ENCODE measurements at regions not wholly inside any gene's neighbourhood (a gene's known extent, or its start where the extent isn't known, plus 50 kb on each side); places are given as distances from the start of the nearest gene placed in this dataset.

DNA sequence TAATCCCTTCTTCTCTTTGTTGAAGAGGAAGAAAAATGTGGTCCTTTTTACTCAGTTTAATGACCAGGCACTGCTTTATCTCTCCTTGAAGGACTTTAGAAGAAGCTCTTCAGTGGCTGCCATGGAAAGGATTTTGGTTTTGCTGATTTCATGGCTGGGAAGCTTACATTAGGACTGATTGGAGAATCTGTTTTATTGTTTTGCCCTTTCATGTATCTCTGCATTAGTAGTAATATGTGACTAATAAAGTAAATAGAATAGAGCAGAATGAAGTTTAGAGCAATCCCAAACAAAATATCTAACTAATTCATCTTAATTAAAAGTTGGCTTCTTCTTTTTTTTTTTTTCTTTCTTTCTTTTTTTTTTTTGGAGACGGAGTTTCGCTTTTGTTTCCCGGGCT is 502.9 kb downstream of the HAO1 start:
- FAIRE-seq = no peak
- ChIA-PET POLR2A (no interaction called here), CTCF (ENCODE audit: low intra/inter-chr PET ratio, low total read pairs) (no interaction called here)
- Histone ChIP-seq H3K4me1 (ENCODE audit: insufficient read depth, low read length) (no peaks in the 10 kb centered on the region), H4K20me1 (ENCODE audit: insufficient read depth, low read length) (no peaks in the 10 kb centered on the region), H3K9me3 (ENCODE audit: low read length) (no peaks in the 10 kb centered on the region), H2AFZ (ENCODE audit: low read length) (no peak overlapping the region), H3K4me2 (ENCODE audit: low read depth, low read length) (no peak overlapping the region), H3K79me2 (ENCODE audit: insufficient read depth, low read length) (no peaks in the 10 kb centered on the region), H3K27me3 (ENCODE audit: control insufficient read depth in 1 of 2, insufficient read depth in 2 of 2, low read length in 2 of 2) (no peaks in the 10 kb centered on the region), H3K27ac (ENCODE audit: extremely low read length, insufficient read depth, low read length) (no peak overlapping the region), H3K4me3 (replicated peaks in 1 of 3; ENCODE audit: insufficient read depth in 1 of 3, low read depth in 2 of 3, low read length in 3 of 3) (no peak overlapping the region), H3K36me3 (replicated peaks in 1 of 2; ENCODE audit: control insufficient read depth in 1 of 2, insufficient read depth in 2 of 2, low read length in 2 of 2) (no peaks in the 10 kb centered on the region), H3K9ac (ENCODE audit: insufficient read depth, low read depth, low read length) (no peak overlapping the region)
- in situ Hi-C loops (cut with HindIII; ENCODE audit: extremely low pct_ligation_motif_present, low pct_unique_long_range_greater_than_20kb) (no loop called here), intact Hi-C loops (cut with micrococcal nuclease; ENCODE audit: unreplicated experiment) (no loop called here)
- no TSS peak for BruUV-seq (replicated peaks)
- TF ChIP-seq ZNF138 (CRISPR knock-in tag; IDR thresholded peaks at IDR 0.05; ENCODE audit: low read depth) = no peak
- TF ChIP-seq, protein P1, sequence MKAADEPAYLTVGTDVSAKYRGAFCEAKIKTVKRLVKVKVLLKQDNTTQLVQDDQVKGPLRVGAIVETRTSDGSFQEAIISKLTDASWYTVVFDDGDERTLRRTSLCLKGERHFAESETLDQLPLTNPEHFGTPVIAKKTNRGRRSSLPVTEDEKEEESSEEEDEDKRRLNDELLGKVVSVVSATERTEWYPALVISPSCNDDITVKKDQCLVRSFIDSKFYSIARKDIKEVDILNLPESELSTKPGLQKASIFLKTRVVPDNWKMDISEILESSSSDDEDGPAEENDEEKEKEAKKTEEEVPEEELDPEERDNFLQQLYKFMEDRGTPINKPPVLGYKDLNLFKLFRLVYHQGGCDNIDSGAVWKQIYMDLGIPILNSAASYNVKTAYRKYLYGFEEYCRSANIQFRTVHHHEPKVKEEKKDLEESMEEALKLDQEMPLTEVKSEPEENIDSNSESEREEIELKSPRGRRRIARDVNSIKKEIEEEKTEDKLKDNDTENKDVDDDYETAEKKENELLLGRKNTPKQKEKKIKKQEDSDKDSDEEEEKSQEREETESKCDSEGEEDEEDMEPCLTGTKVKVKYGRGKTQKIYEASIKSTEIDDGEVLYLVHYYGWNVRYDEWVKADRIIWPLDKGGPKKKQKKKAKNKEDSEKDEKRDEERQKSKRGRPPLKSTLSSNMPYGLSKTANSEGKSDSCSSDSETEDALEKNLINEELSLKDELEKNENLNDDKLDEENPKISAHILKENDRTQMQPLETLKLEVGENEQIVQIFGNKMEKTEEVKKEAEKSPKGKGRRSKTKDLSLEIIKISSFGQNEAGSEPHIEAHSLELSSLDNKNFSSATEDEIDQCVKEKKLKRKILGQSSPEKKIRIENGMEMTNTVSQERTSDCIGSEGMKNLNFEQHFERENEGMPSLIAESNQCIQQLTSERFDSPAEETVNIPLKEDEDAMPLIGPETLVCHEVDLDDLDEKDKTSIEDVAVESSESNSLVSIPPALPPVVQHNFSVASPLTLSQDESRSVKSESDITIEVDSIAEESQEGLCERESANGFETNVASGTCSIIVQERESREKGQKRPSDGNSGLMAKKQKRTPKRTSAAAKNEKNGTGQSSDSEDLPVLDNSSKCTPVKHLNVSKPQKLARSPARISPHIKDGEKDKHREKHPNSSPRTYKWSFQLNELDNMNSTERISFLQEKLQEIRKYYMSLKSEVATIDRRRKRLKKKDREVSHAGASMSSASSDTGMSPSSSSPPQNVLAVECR (CRISPR knock-in tag; IDR thresholded peaks at IDR 0.05; ENCODE audit: borderline replicate concordance) = no peak
- no peak for TF ChIP-seq HIVEP1 (CRISPR knock-in tag; IDR thresholded peaks at IDR 0.05)
- TF ChIP-seq IKZF1 (IDR thresholded peaks at IDR 0.05) = no peak
- no peak for TF ChIP-seq ZBTB8A (CRISPR knock-in tag; IDR thresholded peaks at IDR 0.05; ENCODE audit: borderline replicate concordance, low read depth)
- no peak for TF ChIP-seq MEIS2 (CRISPR knock-in tag; IDR thresholded peaks at IDR 0.05)
- TF ChIP-seq TEAD2 (CRISPR knock-in tag; IDR thresholded peaks at IDR 0.05) = no peak
- TF ChIP-seq, protein P2, sequence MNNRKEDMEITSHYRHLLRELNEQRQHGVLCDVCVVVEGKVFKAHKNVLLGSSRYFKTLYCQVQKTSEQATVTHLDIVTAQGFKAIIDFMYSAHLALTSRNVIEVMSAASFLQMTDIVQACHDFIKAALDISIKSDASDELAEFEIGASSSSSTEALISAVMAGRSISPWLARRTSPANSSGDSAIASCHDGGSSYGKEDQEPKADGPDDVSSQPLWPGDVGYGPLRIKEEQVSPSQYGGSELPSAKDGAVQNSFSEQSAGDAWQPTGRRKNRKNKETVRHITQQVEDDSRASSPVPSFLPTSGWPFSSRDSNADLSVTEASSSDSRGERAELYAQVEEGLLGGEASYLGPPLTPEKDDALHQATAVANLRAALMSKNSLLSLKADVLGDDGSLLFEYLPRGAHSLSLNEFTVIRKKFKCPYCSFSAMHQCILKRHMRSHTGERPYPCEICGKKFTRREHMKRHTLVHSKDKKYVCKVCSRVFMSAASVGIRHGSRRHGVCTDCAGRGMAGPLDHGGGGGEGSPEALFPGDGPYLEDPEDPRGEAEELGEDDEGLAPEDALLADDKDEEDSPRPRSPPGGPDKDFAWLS (CRISPR knock-in tag; IDR thresholded peaks at IDR 0.05; ENCODE audit: borderline replicate concordance) = no peak
- no peak for TF ChIP-seq ZSCAN29 (CRISPR knock-in tag; conservative IDR thresholded peaks at IDR 0.05)
- TF ChIP-seq, protein P3, sequence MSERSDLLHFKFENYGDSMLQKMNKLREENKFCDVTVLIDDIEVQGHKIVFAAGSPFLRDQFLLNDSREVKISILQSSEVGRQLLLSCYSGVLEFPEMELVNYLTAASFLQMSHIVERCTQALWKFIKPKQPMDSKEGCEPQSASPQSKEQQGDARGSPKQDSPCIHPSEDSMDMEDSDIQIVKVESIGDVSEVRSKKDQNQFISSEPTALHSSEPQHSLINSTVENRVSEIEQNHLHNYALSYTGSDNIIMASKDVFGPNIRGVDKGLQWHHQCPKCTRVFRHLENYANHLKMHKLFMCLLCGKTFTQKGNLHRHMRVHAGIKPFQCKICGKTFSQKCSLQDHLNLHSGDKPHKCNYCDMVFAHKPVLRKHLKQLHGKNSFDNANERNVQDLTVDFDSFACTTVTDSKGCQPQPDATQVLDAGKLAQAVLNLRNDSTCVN (CRISPR knock-in tag; IDR thresholded peaks at IDR 0.05; ENCODE audit: borderline replicate concordance) = no peak
- TF ChIP-seq, protein P4, sequence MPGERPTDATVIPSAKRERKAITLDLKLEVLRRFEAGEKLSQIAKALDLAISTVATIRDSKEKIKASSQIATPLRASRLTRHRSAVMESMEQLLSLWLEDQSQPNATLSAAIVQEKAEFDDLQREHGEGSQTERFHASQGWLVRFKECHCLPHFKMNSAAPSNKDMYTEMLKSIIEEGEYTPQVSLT (CRISPR knock-in tag; IDR thresholded peaks at IDR 0.05; ENCODE audit: borderline replicate concordance, low read depth) = no peak
- TF ChIP-seq ZNF432 (CRISPR knock-in tag; IDR thresholded peaks at IDR 0.05; ENCODE audit: borderline replicate concordance) = no peak
- TF ChIP-seq, protein P5, sequence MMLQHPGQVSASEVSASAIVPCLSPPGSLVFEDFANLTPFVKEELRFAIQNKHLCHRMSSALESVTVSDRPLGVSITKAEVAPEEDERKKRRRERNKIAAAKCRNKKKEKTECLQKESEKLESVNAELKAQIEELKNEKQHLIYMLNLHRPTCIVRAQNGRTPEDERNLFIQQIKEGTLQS (CRISPR knock-in tag; IDR thresholded peaks at IDR 0.05) = no peak
- 68% methylated on average over 3 of the region's 3 CpGs for WGBS (ENCODE audit: low lambda C conversion rate)
- DNase-seq (ENCODE audit: low spot score) = no peak
- no peak for ATAC-seq
